H9 (cell line): ENCODE measurements at regions not wholly inside any gene's neighbourhood (a gene's known extent, or its start where the extent isn't known, plus 50 kb on each side); places are given as distances from the start of the nearest gene placed in this dataset.

Experiments used
- DNase-seq: peaks from one replicate; pipeline ENCODE4 v3.0.0-alpha.2; 2017
- H2AFZ ChIP-seq: one replicate; pipeline ENCODE4 v1.6.1; 2013; ENCODE audit warnings: mild to moderate bottlenecking, low read length, control low read depth, moderate library complexity
- H2AK5ac ChIP-seq: 2 replicates; pipeline ENCODE4 v1.6.1; 2013; ENCODE audit warnings: low read length, control low read depth, mixed read lengths; ENCODE audit not compliant: insufficient read length
- H2BK120ac ChIP-seq: one replicate; pipeline ENCODE4 v1.6.1; 2013; ENCODE audit warnings: low read depth, mild to moderate bottlenecking, low read length, control low read depth, inconsistent platforms; ENCODE audit not compliant: poor library complexity, severe bottlenecking
- H2BK12ac ChIP-seq: 2 replicates; pipeline ENCODE4 v1.6.1; 2013; ENCODE audit warnings: low read length, control low read depth, mixed read lengths, low read depth; ENCODE audit not compliant: insufficient read length
- H2BK15ac ChIP-seq: 2 replicates; pipeline ENCODE4 v1.6.1; 2013; ENCODE audit warnings: low read depth, low read length, control low read depth
- H2BK20ac ChIP-seq: one replicate; pipeline ENCODE4 v1.6.1; 2013; ENCODE audit warnings: low read depth, mild to moderate bottlenecking, low read length, control low read depth, inconsistent platforms; ENCODE audit not compliant: poor library complexity, severe bottlenecking
- H2BK5ac ChIP-seq: 2 replicates; pipeline ENCODE4 v1.6.1; 2013; ENCODE audit warnings: low read length, control low read depth, mixed read lengths; ENCODE audit not compliant: insufficient read length
- H3K14ac ChIP-seq: 2 replicates; pipeline ENCODE4 v1.6.1; 2013; ENCODE audit warnings: low read length, control low read depth; ENCODE audit not compliant: insufficient read depth
- H3K18ac ChIP-seq: 2 replicates; pipeline ENCODE4 v1.6.1; 2013; ENCODE audit warnings: low read depth, mild to moderate bottlenecking, mixed read lengths, low read length, control low read depth; ENCODE audit not compliant: insufficient read length
- H3K23ac ChIP-seq: 2 replicates; pipeline ENCODE4 v1.6.1; 2013; ENCODE audit warnings: low read length, control low read depth, mixed read lengths, low read depth; ENCODE audit not compliant: insufficient read length
- H3K23me2 ChIP-seq: 2 replicates; pipeline ENCODE4 v1.6.1; 2013; ENCODE audit warnings: low read depth, mild to moderate bottlenecking, mixed read lengths, low read length, control low read depth; ENCODE audit not compliant: insufficient read length, poor library complexity, severe bottlenecking
- H3K27ac ChIP-seq: 2 replicates; pipeline ENCODE4 v1.5.1; 2013; ENCODE audit warnings: low read length, control low read depth, mixed read lengths, low read depth; ENCODE audit not compliant: insufficient read length
- H3K27me3 ChIP-seq: 2 replicates; pipeline ENCODE4 v1.6.1; 2013; ENCODE audit warnings: low read length, control low read depth, inconsistent platforms; ENCODE audit not compliant: insufficient read depth
- H3K4ac ChIP-seq: 2 replicates; pipeline ENCODE4 v1.6.1; 2013; ENCODE audit warnings: low read depth, mild to moderate bottlenecking, control low read depth, inconsistent platforms, low read length, moderate library complexity
- H3K4me1 ChIP-seq: 2 replicates; pipeline ENCODE4 v1.6.1; 2013; ENCODE audit warnings: low read length, control low read depth, inconsistent platforms; ENCODE audit not compliant: insufficient read depth
- H3K4me2 ChIP-seq: 2 replicates; pipeline ENCODE4 v1.6.1; 2013; ENCODE audit warnings: low read length, control low read depth, mixed read lengths; ENCODE audit not compliant: insufficient read length, insufficient read depth
- H3K56ac ChIP-seq: 2 replicates; pipeline ENCODE4 v1.6.1; 2013; ENCODE audit warnings: low read depth, mild to moderate bottlenecking, mixed read lengths, low read length, control low read depth; ENCODE audit not compliant: insufficient read length
- H3K79me1 ChIP-seq: 2 replicates; pipeline ENCODE4 v1.6.1; 2013; ENCODE audit warnings: low read depth, mild to moderate bottlenecking, moderate library complexity, low read length, control low read depth, inconsistent platforms; ENCODE audit not compliant: insufficient read depth, poor library complexity, severe bottlenecking
- H3K79me2 ChIP-seq: 2 replicates; pipeline ENCODE4 v1.6.1; 2013; ENCODE audit warnings: low read length, control low read depth, inconsistent platforms; ENCODE audit not compliant: insufficient read depth
- H3K9ac ChIP-seq: 2 replicates; pipeline ENCODE4 v1.6.1; 2013; ENCODE audit warnings: low read length, control low read depth, mixed read lengths; ENCODE audit not compliant: insufficient read length; ENCODE audit errors: extremely low read depth
- H3K9me3 ChIP-seq: one replicate; pipeline ENCODE4 v1.6.1; 2013; ENCODE audit warnings: low read depth, low read length, inconsistent platforms; ENCODE audit not compliant: control insufficient read depth
- H3T11ph ChIP-seq: one replicate; pipeline ENCODE4 v1.6.1; 2013; ENCODE audit warnings: mild to moderate bottlenecking, low read length, control low read depth, inconsistent platforms
- H4K20me1 ChIP-seq: one replicate; pipeline ENCODE4 v1.6.1; 2013; ENCODE audit not compliant: control insufficient read depth, insufficient read length, insufficient read depth
- H4K5ac ChIP-seq: 2 replicates; pipeline ENCODE4 v1.6.1; 2013; ENCODE audit warnings: low read depth, mild to moderate bottlenecking, mixed read lengths, low read length, control low read depth; ENCODE audit not compliant: insufficient read length
- H4K8ac ChIP-seq: replicated peaks from 2 replicates; pipeline ENCODE4 v1.6.1; 2013; ENCODE audit warnings: low read length, control low read depth, mixed read lengths, low read depth; ENCODE audit not compliant: insufficient read length
- H4K91ac ChIP-seq: 2 replicates; pipeline ENCODE4 v1.6.1; 2013; ENCODE audit warnings: low read depth, mild to moderate bottlenecking, moderate library complexity, mixed read lengths, low read length, control low read depth; ENCODE audit not compliant: insufficient read length
- H3K27ac Mint-ChIP-seq, 3 experiments: 2 replicates in 2 of 3; 3 replicates in 1 of 3; pipeline ENCODE4 v1.8.0; 2020 to 2021; ENCODE audit warnings: mixed read lengths in 3 of 3, mild to moderate bottlenecking in 1 of 3, moderate library complexity in 1 of 3
- H3K27me3 Mint-ChIP-seq: 2 replicates; pipeline ENCODE4 v1.8.0; 2021; ENCODE audit warnings: low read depth, mild to moderate bottlenecking, moderate library complexity, mixed read lengths
- H3K36me3 Mint-ChIP-seq, 3 experiments: 2 replicates in 2 of 3; 3 replicates in 1 of 3; pipeline ENCODE4 v1.8.0; 2020 to 2021; ENCODE audit warnings: low read depth in 3 of 3, mixed read lengths in 3 of 3; ENCODE audit not compliant: insufficient read depth in 1 of 3
- H3K4me1 Mint-ChIP-seq, 2 experiments: 2 replicates each; pipeline ENCODE4 v1.8.0; 2020; ENCODE audit warnings: mixed read lengths in 2 of 2
- H3K4me3 Mint-ChIP-seq, 2 experiments: 2 replicates in 1 of 2; 3 replicates in 1 of 2; pipeline ENCODE4 v1.8.0; 2020 to 2021; ENCODE audit warnings: mild to moderate bottlenecking in 2 of 2, mixed read lengths in 2 of 2, moderate library complexity in 1 of 2
- H3K9me3 Mint-ChIP-seq, 2 experiments: 2 replicates in 1 of 2; 3 replicates in 1 of 2; pipeline ENCODE4 v1.8.0; 2020; ENCODE audit warnings: mild to moderate bottlenecking in 2 of 2, mixed read lengths in 2 of 2, moderate library complexity in 1 of 2
- CTCF ChIP-seq: fragments of 200-600 bp; sonication (generic); conservative IDR thresholded peaks from 3 replicates; pipeline ENCODE4 v1.8.0; 2021; ENCODE audit warnings: antibody characterized with exemption, mild to moderate bottlenecking
- WGBS: extraction: QIAGEN DNeasy Blood & Tissue Kit; methylation state at CpG from one replicate; pipeline ENCODE4 v1.1.7; 2013; ENCODE audit warnings: missing lambda C conversion rate, low lambda C conversion rate, mixed read lengths; ENCODE audit not compliant: insufficient read length; ENCODE audit errors: extremely low coverage; 5-methylcytosine and 5-hydroxymethylcytosine counted together

GRCh38 chr18:68560128-68560527 is 154.8 kb downstream of the TMX3 start:
- H3K18ac ChIP-seq, result no peak overlapping the region
- Mint-ChIP-seq H3K4me3 (no peak overlapping the region), H3K4me1 (peaks cover 29 to 31% of the 10 kb centered on the region in 2 experiments), H3K27me3 (no peaks in the 10 kb centered on the region), H3K27ac (no peak overlapping the region), H3K36me3 (no peaks in the 10 kb centered on the region; a peak in 1 of 7 replicates), H3K9me3 (no peaks in the 10 kb centered on the region; a peak in 1 of 5 replicates)
- H4K91ac ChIP-seq, result no peak overlapping the region
- H3K23ac ChIP-seq, result no peak overlapping the region
- no peak for DNase-seq
- no peaks in the 10 kb centered on the region for H3K79me2 ChIP-seq
- no peak overlapping the region for H2BK120ac ChIP-seq
- no peak overlapping the region for H3K56ac ChIP-seq
- no peaks in the 10 kb centered on the region for H3K9me3 ChIP-seq
- no peak overlapping the region for H2BK20ac ChIP-seq
- H2BK5ac ChIP-seq, result no peak overlapping the region
- no peak overlapping the region for H4K8ac ChIP-seq
- H3K4me1 ChIP-seq, result peaks cover 11% of the 10 kb centered on the region
- no peak overlapping the region for H3K27ac ChIP-seq
- no peaks in the 10 kb centered on the region for H4K20me1 ChIP-seq
- no peak overlapping the region for H3K4ac ChIP-seq
- H3K9ac ChIP-seq, result no peak overlapping the region
- no peak overlapping the region for H3T11ph ChIP-seq
- no peaks in the 10 kb centered on the region for H3K79me1 ChIP-seq
- no peaks in the 10 kb centered on the region for H3K23me2 ChIP-seq
- H2BK15ac ChIP-seq, result no peak overlapping the region
- no peaks in the 10 kb centered on the region for H3K27me3 ChIP-seq
- no peak overlapping the region for H2BK12ac ChIP-seq
- TF ChIP-seq CTCF, result no peak
- H4K5ac ChIP-seq, result no peak overlapping the region
- no peak overlapping the region for H3K4me2 ChIP-seq
- WGBS, result no CpG with 5 or more reads among the region's 2 CpGs
- H2AFZ ChIP-seq, result no peak overlapping the region
- H2AK5ac ChIP-seq, result no peak overlapping the region
- H3K14ac ChIP-seq, result no peak overlapping the region
